GM21619 (cell line): ENCODE measurements at regions not wholly inside any gene's neighbourhood (a gene's known extent, or its start where the extent isn't known, plus 50 kb on each side); places are given as distances from the start of the nearest gene placed in this dataset.

Experiments used
- ATAC-seq: cut with Tn5 transposase; IDR thresholded peaks from one replicate; pipeline ENCODE4 v1.9.1; 2021; ENCODE audit not compliant: unreplicated experiment

DNA sequence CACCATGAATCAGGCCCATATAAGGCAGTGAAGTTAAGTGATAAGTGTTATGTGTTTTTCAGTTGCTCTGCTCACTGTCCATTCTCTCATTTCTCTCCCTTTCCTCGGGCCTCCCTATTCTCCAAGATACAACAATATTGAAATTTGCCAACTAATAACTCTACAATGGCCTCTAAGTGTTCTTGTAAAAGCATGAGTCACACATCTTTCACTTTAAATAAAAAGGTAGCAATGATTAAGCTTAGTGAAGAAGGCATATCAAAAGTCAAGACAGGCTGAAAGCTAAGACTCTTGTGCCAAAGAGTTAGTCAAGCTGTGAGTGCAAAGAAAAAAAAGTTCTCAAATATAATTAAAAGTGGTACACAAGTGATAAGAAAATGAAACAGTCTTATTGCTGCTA is 675.4 kb downstream of the OTOL1 start:
- ATAC-seq = no peak

DNA sequence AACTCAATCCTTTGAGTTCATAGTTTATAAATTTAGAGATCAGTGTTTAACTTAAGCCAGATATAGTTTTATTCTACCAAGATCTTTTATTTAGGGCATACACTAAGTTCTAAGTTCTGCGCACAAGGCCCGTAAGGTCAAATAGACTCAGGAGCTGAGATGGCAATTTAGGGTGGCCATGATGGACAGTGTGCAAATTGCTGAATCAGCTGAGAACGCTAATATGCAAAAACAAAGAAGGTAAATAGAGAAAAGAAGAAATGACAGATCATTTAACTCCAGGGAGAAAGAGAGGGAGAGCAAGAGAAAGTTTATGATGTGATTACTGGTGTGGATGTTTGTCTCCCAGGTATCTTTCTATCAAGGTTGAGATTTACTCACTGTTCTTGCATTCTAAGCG is 678.5 kb downstream of the OTOL1 start:
- ATAC-seq = no peak

DNA sequence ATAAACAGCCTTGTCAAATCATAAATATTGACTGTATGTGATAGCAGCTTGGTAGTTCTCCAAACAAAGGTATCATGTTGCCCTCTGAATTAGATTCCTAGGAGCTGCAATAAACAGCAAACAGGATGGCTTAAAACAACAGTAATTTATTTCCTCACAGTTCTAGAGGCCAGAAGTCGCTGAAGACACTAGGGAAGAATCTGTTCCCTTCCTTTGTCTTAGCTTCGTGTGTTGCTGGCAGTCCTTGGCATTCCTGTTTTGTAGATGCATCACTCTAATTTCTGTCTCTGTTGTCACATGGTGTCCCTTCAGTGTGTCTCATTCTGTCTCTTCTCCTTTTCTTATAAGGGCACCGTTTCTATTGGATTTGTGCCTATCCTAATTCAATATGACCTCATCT is 679.3 kb downstream of the OTOL1 start:
- ATAC-seq = no peak

DNA sequence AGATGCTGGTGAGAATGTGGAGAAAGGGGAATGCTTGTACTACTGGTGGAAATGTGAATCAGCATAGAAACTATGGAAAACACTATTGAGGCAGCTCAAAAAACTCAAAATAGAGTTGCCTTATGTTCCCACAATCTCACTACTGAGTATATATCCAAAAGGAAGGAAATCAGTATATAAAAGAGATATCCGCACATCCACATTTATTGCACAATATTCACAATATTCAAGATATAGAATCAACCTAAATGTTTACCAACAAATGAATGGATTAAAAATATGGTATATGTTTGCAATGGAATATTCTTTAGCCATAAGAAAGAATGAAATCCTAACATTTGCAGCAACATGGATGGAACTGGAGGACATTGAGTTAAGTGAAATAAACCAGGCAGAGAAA is 686.8 kb downstream of the OTOL1 start:
- ATAC-seq = no peak

DNA sequence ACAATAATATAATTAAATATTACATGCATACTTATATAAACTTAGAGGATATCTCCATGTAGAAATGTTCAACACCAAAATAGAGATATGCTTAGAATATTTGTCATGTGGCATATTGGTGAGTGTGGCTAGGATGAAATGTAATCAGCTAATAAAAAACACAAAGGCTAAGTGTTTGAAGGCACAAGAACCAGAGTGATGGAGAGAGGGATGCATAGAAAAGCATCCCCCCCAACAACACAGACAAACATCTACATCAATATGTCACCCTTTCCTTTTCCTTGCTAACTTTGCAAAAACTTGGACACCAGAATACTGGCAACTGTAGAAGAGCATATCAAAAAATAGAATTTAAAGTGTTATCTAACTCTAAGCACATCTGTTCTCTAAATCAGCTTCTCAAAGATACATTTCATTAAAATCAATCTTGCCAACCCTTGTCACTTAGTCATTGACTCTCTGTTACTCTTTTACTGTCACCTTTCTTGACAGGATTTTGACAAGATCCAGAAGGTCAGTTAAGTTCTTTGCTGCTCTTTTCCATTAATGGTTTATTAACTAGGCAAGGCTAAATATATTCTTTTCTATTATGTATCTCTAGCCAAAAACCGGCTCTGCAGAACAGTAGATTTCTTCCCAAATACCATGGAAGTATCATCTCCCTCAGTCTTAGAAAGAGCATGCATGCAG is 695.9 kb downstream of the OTOL1 start:
- ATAC-seq = no peak

DNA sequence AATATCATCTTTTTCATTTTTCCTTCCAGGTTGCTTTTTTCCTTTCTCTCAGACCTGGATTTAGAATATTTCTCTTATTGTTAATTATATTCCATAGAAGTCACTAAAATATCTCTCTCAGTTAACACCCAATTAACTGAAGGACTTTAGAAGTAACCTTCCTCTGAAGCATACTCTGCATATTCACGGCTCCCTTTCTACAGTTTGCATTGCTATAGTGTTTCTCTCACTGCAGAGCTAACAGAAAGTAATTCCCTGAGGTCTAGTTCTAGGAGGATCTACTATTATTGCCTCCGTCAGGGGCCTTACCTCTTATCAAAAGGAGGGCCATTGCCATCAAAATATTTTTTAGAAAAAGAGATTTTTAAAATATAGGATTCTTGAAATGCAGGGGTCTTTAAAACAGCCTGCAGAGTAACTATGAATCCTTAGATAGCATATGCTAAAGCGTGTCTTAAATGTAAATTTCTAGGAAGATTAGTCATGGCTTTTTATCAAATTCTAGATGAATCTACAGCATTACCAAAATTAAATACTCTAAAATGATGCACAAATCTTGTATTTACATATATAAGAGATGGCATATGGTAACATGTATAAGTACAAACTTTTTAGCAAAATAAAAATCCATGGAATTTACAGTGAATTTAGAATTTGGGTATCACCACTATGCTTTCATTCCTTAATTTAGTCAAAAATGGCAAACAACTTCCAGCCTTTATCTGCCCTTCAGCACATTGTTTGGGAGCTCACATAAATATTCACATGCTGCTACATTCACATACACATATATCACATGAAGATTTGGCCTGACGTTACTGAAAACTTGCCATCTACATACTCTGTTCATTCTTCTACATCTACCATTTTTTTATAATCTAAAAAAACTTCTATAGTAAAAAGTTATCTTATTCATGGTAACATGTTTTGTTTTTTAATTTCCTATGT is 696.8 kb downstream of the OTOL1 start:
- ATAC-seq = no peak

DNA sequence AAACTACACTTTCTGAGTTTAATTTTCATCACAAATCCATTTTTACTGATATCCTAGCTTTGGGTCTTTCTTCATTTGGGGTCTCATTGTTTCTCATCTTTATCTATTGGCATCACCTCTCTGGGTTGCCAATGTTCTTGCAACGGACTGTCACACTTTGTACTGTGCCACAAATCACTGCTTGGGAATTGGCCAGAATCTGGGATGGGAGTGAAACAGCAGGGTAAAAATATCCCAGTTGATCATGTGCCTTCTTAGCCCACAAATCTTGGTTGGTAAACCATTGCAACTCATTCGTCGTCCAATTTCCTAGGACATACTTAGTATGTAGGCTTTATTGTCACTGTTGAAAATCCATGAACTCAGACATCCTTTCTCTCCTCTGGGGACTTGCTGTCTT is 698.5 kb downstream of the OTOL1 start:
- no peak for ATAC-seq

DNA sequence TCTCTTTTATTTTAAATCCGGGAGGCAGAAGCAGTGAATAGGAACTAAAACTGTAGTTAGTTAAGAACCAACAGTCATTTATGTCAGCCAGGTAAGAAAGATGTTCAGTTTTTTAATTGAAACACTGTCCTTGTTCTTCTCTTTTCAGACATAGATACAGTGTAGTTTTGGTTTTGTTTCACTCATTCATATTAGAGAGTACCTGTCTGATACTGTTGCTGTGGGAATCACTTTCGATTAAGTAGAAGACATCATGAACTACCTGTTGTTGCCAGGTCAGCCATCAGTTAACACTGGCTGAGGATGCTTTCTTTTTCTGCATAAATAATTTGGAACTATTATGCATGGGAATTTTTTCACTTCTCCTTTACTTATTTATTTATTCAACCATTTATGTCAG is 700.4 kb downstream of the OTOL1 start:
- ATAC-seq = no peak

DNA sequence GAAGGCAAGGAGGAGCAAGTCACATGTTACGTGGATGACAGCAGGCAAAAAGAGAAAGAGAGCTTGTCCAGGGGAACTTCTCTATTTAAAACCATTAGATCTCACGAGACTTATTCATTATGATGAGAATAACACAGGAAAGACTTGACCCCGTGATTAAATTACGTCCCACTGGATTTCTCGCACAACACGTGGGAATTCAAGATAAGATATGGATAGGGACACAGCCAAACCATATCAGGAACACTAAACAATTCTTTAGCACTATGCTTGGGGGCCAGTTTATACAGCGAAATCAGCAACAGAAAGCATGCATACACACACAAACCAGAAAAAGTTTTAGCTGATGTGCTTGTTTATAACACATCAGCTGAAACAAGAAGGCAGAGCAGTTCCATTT is 704.2 kb downstream of the OTOL1 start:
- ATAC-seq = no peak

DNA sequence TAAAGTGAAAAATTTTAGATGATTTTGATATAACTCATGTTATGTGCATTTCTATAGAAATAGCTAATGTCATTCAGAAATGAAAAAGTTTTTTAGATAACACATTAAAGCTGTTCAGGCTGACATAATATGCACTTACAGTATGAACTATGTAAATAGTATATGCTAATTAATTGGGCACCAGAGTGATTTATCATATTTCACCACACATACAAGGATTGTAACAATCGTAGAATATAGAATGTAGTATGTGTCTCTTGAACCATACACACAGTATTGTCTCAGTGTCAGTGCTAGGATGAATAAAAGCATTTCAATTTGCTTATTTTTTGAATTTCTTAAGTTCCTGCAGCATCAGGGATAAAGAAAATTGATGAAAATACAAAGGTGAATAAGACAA is 710.0 kb downstream of the OTOL1 start:
- no peak for ATAC-seq

DNA sequence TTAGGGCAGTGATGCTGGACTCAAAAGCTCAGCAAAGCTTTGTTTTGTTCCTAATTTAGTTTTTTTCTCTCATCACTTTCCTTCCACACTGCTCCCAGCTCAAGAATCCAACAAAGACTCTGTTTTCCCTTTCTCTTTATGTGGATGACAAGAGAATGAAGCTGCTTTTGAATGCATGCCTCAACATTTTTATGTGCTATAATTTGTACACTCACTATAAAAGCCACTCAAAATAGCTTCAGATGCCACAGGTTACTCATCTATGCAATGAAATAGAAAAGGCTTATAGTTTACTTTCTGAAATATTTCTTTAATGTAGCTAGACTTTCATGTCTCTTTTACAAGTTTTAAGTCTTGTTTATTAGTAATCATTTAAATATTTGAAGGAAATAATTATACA is 714.9 kb downstream of the OTOL1 start:
- no peak for ATAC-seq

DNA sequence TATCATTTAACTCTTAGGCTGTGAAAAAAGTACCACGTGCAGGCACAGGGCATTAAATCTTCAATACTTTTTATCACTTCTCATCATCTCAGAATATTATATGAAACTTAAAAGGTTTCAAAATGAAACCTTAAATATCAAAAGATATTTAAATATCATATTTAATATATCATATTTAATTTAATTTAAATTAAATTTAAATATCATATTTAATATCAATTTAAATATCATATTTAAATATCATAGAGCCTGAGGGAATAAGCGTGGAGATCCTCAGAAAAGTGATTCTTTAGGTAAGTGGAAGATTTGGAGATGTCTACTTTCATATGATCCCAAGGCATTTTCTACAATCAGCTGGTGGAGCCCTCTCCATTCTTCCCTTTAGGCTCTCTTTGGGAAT is 716.6 kb downstream of the OTOL1 start:
- no peak for ATAC-seq

DNA sequence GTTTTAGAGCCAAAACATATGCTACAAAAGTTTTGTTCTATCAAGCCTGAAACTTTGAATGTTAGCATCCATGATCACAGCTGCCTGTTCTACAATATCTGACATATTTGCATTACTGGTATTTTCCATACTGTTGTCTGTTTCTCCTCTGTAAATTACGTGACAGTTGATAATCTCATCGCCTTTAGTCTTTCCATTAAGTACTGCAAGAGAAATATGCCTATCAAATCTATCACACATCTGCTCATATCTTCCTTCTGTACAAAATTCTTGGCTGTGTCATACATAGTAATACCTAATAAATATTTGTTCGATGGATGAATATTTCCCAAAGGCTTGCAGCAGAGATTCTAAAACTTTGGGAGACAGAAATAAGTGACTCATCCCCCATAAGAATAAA is 717.3 kb downstream of the OTOL1 start:
- ATAC-seq = no peak

DNA sequence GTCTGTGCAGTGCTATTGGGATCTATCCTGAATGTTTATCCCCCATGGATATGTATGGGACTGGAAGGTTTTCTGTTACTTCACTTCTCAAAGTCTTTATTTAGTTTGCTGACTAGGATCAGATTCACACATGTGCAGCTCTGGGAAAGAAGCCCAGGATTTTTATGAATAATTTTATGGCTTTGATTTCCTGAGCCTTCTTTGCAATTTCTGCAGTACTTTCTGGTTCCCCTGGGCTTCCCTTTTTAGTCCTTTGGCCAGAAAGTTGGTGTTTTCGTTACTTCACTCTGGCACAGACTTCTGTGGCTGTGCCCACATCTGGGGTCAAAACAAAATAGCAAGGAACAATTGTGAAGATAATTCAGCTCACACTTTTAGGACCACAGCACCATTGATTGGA is 721.0 kb downstream of the OTOL1 start:
- ATAC-seq = no peak

DNA sequence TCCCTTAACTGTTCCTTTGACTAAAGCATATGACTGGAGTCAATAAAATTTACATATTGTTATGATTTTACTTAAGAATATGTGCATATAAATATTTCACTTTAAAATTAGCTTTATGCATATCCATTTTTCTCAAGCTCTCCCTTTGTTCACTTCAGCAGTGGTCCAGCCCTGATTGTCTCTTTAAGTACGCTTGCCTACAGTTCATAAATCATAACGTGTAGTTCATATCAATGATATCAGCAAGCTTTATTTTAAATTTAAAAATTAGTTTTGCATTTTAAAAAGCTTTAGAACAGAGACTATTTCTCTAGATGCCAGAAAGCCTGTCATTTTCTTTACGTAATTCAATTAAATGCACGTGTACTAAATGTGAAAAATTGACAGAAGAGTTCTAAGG is 721.9 kb downstream of the OTOL1 start:
- ATAC-seq = no peak

DNA sequence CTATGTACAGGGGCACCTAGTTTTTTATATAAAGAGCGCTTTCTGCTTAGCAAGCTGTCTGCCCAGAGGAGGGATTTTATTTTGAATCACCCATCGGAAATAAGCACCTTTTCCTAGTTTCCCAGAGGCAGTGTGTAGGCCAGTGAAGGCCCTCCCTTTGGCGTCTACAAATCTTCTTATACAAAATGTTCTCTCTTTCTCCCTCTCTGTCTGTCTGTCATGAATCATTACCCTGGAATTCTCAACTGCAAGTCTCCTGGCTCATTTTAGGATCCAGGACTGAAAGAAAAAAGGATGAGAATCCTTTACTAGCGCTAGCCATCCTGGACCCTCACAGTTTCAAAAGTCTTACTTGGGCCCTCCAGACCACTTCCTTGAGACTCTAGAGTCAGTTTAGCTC is 728.1 kb downstream of the OTOL1 start:
- no peak for ATAC-seq

DNA sequence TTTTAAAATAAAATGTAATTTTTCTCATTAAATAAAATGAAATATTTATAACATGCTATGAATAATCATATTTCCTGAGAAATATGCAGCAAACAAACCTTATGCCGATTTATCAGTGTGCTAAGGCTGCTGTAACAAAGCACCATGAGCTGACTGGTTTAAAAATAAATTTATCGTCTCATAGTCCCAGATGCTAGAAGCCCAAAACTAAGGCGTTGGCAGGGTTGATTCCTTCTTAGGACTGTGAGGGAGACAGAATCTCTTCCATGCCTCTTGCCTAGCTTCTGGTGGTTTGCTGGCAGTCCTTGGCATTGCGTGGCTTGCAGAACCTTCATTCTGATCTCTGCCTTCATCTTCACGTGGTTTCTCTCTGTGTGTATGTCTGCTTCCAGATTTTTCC is 740.3 kb downstream of the OTOL1 start:
- no peak for ATAC-seq

DNA sequence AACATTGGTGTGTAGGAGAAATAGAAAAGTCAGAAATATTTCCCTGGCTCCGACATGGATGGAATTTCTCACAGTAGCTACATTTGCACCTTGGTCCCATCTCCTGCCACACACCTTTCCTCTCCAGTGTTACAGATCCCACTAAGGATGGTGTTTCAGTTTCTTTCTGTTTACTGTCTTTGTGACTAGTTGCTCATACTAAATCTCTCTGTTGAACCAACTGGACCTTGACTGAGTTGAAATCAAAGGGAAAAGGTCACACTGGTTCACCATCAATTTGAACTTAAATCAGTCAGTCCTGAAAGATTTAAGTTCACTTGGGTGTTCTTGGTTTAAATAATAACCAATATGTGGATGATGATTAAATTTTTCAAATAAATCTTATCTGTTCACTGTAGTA is 754.2 kb downstream of the OTOL1 start:
- no peak for ATAC-seq

DNA sequence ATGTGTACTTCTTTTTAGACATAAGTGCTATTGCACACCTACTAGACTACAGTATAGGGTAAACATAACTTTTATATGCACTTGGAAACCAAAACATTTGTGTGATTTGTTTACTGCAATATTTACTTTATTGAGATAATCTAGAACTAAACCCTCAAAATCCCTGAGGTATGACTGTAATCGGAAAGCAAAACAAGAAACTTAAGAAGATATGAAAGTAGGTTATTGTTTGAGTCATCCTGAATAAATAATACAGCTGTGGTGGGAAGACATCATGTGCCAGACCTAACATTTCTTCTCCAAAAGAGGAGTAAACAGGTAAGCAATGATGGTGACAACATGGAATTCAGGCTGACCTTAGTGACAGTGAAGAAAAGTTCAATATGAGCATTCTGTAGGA is 765.5 kb downstream of the OTOL1 start:
- no peak for ATAC-seq

DNA sequence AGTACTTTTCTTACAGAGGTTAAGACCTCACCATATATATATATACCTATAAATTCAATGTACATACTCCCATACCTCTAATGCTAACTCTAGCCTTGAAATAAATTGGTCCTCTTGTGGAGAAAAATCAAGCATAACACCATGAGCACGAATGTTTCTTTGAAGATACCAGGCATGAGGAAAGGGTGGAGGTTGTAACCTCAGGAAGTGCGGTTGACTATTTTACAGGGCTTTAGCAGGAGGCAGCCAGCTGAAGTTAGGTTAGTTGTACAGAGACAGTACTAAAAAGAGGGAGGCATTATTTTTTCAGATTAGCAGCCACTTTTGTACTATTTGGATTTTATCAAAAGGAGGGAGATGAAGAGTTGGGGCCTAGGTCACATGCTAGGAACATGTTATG is 767.0 kb downstream of the OTOL1 start:
- no peak for ATAC-seq

DNA sequence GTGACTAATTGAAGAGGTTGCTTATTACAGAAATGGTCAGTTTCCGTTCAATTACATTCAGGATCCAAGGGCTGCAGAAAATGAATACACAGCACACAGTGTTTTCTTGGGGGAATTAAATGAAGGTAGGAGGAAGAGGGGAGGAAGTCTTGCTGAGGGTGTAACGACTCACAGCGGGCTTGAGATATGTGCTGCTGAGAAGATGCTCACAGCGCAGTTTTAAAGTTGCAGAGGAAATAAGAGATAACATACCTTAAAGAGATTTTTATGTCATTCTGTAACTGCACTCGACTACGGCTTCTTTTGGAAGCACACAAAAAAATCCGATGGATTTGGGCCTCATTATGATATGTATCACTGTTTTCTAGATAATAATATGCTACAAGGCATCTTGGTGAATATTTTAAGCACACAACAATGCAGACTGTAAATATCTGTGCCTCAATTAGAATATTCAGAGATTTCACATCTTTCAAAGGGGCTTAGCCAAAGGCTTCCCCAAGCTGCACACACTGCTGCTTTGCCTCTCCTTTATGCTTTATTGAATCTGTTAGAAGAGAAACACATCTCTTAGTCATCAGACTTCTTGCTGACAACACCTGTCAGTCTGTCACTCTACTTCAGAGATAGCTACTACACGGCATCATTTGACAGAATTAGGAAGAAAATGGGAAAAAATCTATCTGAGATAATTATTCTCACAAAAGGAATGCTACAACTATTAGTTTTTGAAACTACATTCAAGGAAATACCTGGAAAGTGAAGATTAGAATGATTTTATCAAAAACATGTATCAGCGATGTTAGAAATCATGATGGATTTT is 773.2 kb downstream of the OTOL1 start:
- no peak for ATAC-seq

DNA sequence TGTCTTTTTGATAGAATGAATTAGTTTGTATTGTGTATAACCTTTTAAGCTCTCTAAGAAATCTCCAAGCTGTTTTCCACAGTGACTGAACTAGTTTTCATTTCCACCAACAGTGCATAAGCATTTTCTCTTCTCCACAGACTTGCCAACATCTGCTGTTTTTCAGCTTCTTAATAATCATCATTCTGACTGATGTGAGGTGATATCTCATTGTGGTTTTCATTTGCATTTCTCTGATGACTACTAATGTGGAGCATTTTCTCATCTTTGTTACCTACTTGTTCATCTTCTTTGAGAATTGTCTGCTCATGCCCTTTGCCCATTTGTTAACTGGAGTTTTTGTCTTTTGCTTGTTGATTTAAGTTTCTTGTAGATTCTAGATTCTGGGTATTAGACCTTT is 777.5 kb downstream of the OTOL1 start:
- no peak for ATAC-seq
